ENCODE measurements at regions not wholly inside any gene's neighbourhood (a gene's known extent, or its start where the extent isn't known, plus 50 kb on each side); places are given as distances from the start of the nearest gene placed in this dataset.

- H3K27ac ChIP-seq (ENCODE audit: low read length): no peak overlapping the region
- H3K36me3 ChIP-seq (ENCODE audit: insufficient read depth, low read length): no peaks in the 10 kb centered on the region
Measured at GRCh38 chr7:120189623-120190022, 83.4 kb upstream of the KCND2 start.

GRCh38 chr7:120190109-120190508 lies 82.9 kb upstream of the KCND2 start:
- Histone ChIP-seq H3K27me3 (ENCODE audit: insufficient read depth, low read depth, low read length) (no peaks in the 10 kb centered on the region), H3K36me3 (ENCODE audit: insufficient read depth, low read length) (no peaks in the 10 kb centered on the region), H3K4me2 (ENCODE audit: low read length) (no peak overlapping the region), H3F3A (ENCODE audit: insufficient read depth, low read length, poor library complexity, severe bottlenecking) (no peaks in the 10 kb centered on the region), H3K9ac (ENCODE audit: low read length) (no peak overlapping the region), H3K9me2 (ENCODE audit: insufficient read depth, low read length) (no peaks in the 10 kb centered on the region), H2AFZ (ENCODE audit: low read depth, low read length) (no peak overlapping the region), H3K27ac (ENCODE audit: low read length) (no peak overlapping the region), H3K9me3 (ENCODE audit: low read length) (no peaks in the 10 kb centered on the region), H3K79me2 (replicated peaks; ENCODE audit: insufficient read depth, low read length) (no peaks in the 10 kb centered on the region), H4K20me1 (ENCODE audit: insufficient read depth) (no peaks in the 10 kb centered on the region), H3K4me3 (ENCODE audit: low read length) (no peak overlapping the region)
- TF ChIP-seq EZH2 (IDR thresholded peaks at IDR 0.05; ENCODE audit: borderline replicate concordance, insufficient read depth, low read length, poor library complexity, severe bottlenecking) (no peak), RAD21 (conservative IDR thresholded peaks at IDR 0.05) (no peak), MXI1 (conservative IDR thresholded peaks at IDR 0.05; ENCODE audit: poor library complexity, severe bottlenecking) (no peak), SMC3 (conservative IDR thresholded peaks at IDR 0.05; ENCODE audit: poor library complexity) (no peak), POLR2AphosphoS5 (IDR thresholded peaks at IDR 0.05) (no peak), CTCF (IDR thresholded peaks at IDR 0.05; ENCODE audit: poor library complexity, severe bottlenecking) (no peak), EP300 (conservative IDR thresholded peaks at IDR 0.05; ENCODE audit: poor library complexity, severe bottlenecking) (no peak)

More at GRCh38 chr7:120189623-120190022, 83.4 kb upstream of the KCND2 start:
- no peak overlapping the region for H3K9ac ChIP-seq (ENCODE audit: low read length)
- H3K4me3 ChIP-seq (ENCODE audit: low read length): no peak overlapping the region
- no peak for TF ChIP-seq SMC3 (conservative IDR thresholded peaks at IDR 0.05; ENCODE audit: poor library complexity)
- no peak for TF ChIP-seq CTCF (IDR thresholded peaks at IDR 0.05; ENCODE audit: poor library complexity, severe bottlenecking)
- TF ChIP-seq REST (IDR thresholded peaks at IDR 0.05; ENCODE audit: borderline replicate concordance): no peak
- no peak for TF ChIP-seq EZH2 (IDR thresholded peaks at IDR 0.05; ENCODE audit: borderline replicate concordance, insufficient read depth, low read length, poor library complexity, severe bottlenecking)
- TF ChIP-seq MXI1 (conservative IDR thresholded peaks at IDR 0.05; ENCODE audit: poor library complexity, severe bottlenecking): no peak
- no peak for TF ChIP-seq EP300 (conservative IDR thresholded peaks at IDR 0.05; ENCODE audit: poor library complexity, severe bottlenecking)
- no peak for TF ChIP-seq TAF1 (IDR thresholded peaks at IDR 0.05; ENCODE audit: low read depth)
- no peak for TF ChIP-seq POLR2AphosphoS5 (IDR thresholded peaks at IDR 0.05)
- TF ChIP-seq RAD21 (conservative IDR thresholded peaks at IDR 0.05): no peak
- H2AFZ ChIP-seq (ENCODE audit: low read depth, low read length): no peak overlapping the region
- no peak overlapping the region for H3K4me2 ChIP-seq (ENCODE audit: low read length)
- no peaks in the 10 kb centered on the region for H3K27me3 ChIP-seq (ENCODE audit: insufficient read depth, low read depth, low read length)
- no peaks in the 10 kb centered on the region for H3K79me2 ChIP-seq (replicated peaks; ENCODE audit: insufficient read depth, low read length)
- H3F3A ChIP-seq (ENCODE audit: insufficient read depth, low read length, poor library complexity, severe bottlenecking): no peaks in the 10 kb centered on the region
- no peaks in the 10 kb centered on the region for H3K9me3 ChIP-seq (ENCODE audit: low read length)
- no peaks in the 10 kb centered on the region for H4K20me1 ChIP-seq (ENCODE audit: insufficient read depth)
- H3K9me2 ChIP-seq (ENCODE audit: insufficient read depth, low read length): no peaks in the 10 kb centered on the region

All from neural cell (in vitro differentiated cells).